PFSK-1 (cell line): ENCODE measurements at regions not wholly inside any gene's neighbourhood (a gene's known extent, or its start where the extent isn't known, plus 50 kb on each side); places are given as distances from the start of the nearest gene placed in this dataset.

Experiments
- TAF1 ChIP-seq: IDR thresholded peaks from 2 replicates; pipeline ENCODE4 v1.6.1; 2012; ENCODE audit warnings: low read length, control low read depth, borderline replicate concordance; ENCODE audit not compliant: insufficient read depth
- TF ChIP-seq, protein P1 (sequence below), 2 experiments: IDR thresholded peaks; 2 replicates each; pipeline versions ENCODE4 v1.6.1 to v1.8.0; 2011 to 2012; ENCODE audit warnings: low read depth in 2 of 2, low read length in 2 of 2, control low read depth in 1 of 2, inconsistent platforms in 1 of 2, mild to moderate bottlenecking in 1 of 2, moderate library complexity in 1 of 2; ENCODE audit not compliant: insufficient read depth in 1 of 2

DNA sequence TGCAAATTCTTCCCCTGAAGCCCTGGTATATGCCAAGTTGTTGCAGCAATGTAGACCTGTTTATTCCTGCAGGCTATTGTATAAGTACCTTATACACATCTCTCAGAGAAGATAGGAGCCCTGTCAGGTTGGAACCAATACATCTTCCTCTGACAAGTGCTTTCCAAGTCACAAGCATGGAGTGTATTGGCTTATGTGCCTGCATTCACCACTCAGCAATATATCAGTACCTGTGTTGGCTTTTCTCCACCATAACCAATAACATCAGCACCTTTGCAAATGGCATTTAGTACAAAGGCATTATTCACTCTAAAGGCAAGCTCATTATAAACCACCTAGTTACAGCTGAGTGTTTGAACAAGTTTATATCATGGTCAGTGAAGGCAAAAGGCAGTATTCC, 611.7 kb upstream of the CNTN5 start:
- TF ChIP-seq, protein P1, sequence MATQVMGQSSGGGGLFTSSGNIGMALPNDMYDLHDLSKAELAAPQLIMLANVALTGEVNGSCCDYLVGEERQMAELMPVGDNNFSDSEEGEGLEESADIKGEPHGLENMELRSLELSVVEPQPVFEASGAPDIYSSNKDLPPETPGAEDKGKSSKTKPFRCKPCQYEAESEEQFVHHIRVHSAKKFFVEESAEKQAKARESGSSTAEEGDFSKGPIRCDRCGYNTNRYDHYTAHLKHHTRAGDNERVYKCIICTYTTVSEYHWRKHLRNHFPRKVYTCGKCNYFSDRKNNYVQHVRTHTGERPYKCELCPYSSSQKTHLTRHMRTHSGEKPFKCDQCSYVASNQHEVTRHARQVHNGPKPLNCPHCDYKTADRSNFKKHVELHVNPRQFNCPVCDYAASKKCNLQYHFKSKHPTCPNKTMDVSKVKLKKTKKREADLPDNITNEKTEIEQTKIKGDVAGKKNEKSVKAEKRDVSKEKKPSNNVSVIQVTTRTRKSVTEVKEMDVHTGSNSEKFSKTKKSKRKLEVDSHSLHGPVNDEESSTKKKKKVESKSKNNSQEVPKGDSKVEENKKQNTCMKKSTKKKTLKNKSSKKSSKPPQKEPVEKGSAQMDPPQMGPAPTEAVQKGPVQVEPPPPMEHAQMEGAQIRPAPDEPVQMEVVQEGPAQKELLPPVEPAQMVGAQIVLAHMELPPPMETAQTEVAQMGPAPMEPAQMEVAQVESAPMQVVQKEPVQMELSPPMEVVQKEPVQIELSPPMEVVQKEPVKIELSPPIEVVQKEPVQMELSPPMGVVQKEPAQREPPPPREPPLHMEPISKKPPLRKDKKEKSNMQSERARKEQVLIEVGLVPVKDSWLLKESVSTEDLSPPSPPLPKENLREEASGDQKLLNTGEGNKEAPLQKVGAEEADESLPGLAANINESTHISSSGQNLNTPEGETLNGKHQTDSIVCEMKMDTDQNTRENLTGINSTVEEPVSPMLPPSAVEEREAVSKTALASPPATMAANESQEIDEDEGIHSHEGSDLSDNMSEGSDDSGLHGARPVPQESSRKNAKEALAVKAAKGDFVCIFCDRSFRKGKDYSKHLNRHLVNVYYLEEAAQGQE (IDR thresholded peaks at IDR 0.05; ENCODE audit: insufficient read depth in 1 of 2, low read depth in 2 of 2, low read length in 2 of 2) = no peak
- TF ChIP-seq TAF1 = no peak
